OCI-LY7 (cell line): ENCODE measurements at regions not wholly inside any gene's neighbourhood (a gene's known extent, or its start where the extent isn't known, plus 50 kb on each side); places are given as distances from the start of the nearest gene placed in this dataset.

Source experiments
- BruUV-seq: library from RNA; stranded (reverse); fragments of 400-500 nt; replicated peaks from 2 replicates; lab custom pipeline; 2021; lab: Mats Ljungman, UMichigan
- CTCF ChIA-PET: fragments of 300-600 bp; sonication (Branson Sonifier 250); formaldehyde crosslinking; loops from one replicate; lab custom pipeline; 2022; ENCODE audit warnings: antibody characterized with exemption; ENCODE audit not compliant: unreplicated experiment; lab: Charles Lee
- POLR2A ChIA-PET: fragments of 300-600 bp; sonication (Branson Sonifier 250); formaldehyde crosslinking; loops from one replicate; lab custom pipeline; 2022; ENCODE audit warnings: antibody characterized with exemption; lab: Charles Lee
- DNase-seq: peaks from one replicate; pipeline ENCODE4 v3.0.0-alpha.2; 2015; ENCODE audit warnings: low spot score
- H2AFZ ChIP-seq: fragments of 200-600 bp; sonication (generic), shearing (Covaris generic); 2 replicates; pipeline ENCODE4 v1.6.1; 2014; ENCODE audit warnings: mild to moderate bottlenecking, antibody characterized with exemption, low read length, moderate library complexity
- H3K27ac ChIP-seq: fragments of 200-600 bp; sonication (generic); 2 replicates; pipeline ENCODE4 v1.5.1; 2014; ENCODE audit warnings: mixed run types, low read depth, mild to moderate bottlenecking, moderate library complexity, low read length, inconsistent platforms; ENCODE audit not compliant: poor library complexity, severe bottlenecking
- H3K36me3 ChIP-seq: fragments of 200-600 bp; sonication (generic); 2 replicates; pipeline ENCODE4 v1.6.1; 2014; ENCODE audit warnings: mild to moderate bottlenecking, antibody characterized with exemption, low read length, moderate library complexity, mixed read lengths; ENCODE audit not compliant: insufficient read depth
- H3K4me1 ChIP-seq: fragments of 200-600 bp; sonication (generic); 2 replicates; pipeline ENCODE4 v1.5.1; 2014; ENCODE audit warnings: mild to moderate bottlenecking, low read length; ENCODE audit not compliant: insufficient read depth, poor library complexity, severe bottlenecking
- H3K4me2 ChIP-seq: fragments of 200-600 bp; sonication (generic); 2 replicates; pipeline ENCODE4 v1.6.1; 2014; ENCODE audit warnings: mild to moderate bottlenecking, low read length
- H3K4me3 ChIP-seq: fragments of 200-600 bp; sonication (generic); 2 replicates; pipeline ENCODE4 v1.5.1; 2014; ENCODE audit warnings: mild to moderate bottlenecking, low read depth, low read length; ENCODE audit not compliant: poor library complexity, severe bottlenecking
- H3K79me2 ChIP-seq: fragments of 200-600 bp; sonication (generic); 2 replicates; pipeline ENCODE4 v1.6.1; 2016; ENCODE audit warnings: low read depth, mild to moderate bottlenecking, low read length, moderate library complexity, mixed read lengths; ENCODE audit not compliant: insufficient read depth
- H3K9me2 ChIP-seq: fragments of 200-600 bp; sonication (generic); 2 replicates; pipeline ENCODE4 v1.6.1; 2016; ENCODE audit warnings: mild to moderate bottlenecking, low read length, mixed read lengths; ENCODE audit not compliant: insufficient read depth
- H3K9me3 ChIP-seq: fragments of 200-600 bp; sonication (generic); 2 replicates; pipeline ENCODE4 v1.6.1; 2014; ENCODE audit warnings: mild to moderate bottlenecking, mixed run types, low read length, mixed read lengths
- H4K20me1 ChIP-seq: fragments of 200-600 bp; sonication (generic); 2 replicates; pipeline ENCODE4 v1.6.1; 2014; ENCODE audit warnings: mild to moderate bottlenecking, antibody characterized with exemption, low read length, moderate library complexity, mixed read lengths; ENCODE audit not compliant: insufficient read depth
- CTCF ChIP-seq: fragments of 200-600 bp; sonication (generic); conservative IDR thresholded peaks from 2 replicates; pipeline ENCODE4 v1.5.1; 2014; ENCODE audit warnings: mild to moderate bottlenecking, antibody characterized with exemption, low read length, moderate library complexity, mixed read lengths
- EZH2phosphoT487 ChIP-seq: fragments of 200-600 bp; sonication (generic); IDR thresholded peaks from 2 replicates; pipeline ENCODE4 v1.6.1; 2018; ENCODE audit warnings: low read depth, borderline replicate concordance, mild to moderate bottlenecking, mixed run types, antibody characterized with exemption, low read length, moderate library complexity, mixed read lengths
- intact Hi-C: fragments of 100-400 bp; cut with micrococcal nuclease; formaldehyde crosslinking; loops from one replicate; pipeline ENCODE4 v1.10.0; 2022; ENCODE audit not compliant: unreplicated experiment

- no peak overlapping the region for H3K27ac ChIP-seq
- H3K4me3 ChIP-seq = no peak overlapping the region
- no peaks in the 10 kb centered on the region for H3K4me1 ChIP-seq
- no peaks in the 10 kb centered on the region for H3K9me3 ChIP-seq
- no peak overlapping the region for H2AFZ ChIP-seq
- H3K36me3 ChIP-seq = no peaks in the 10 kb centered on the region
- BruUV-seq = no TSS peak
- POLR2A ChIA-PET = no interaction called here
- intact Hi-C loops = no loop called here
- no peaks in the 10 kb centered on the region for H4K20me1 ChIP-seq
- CTCF ChIA-PET = no interaction called here
- no peak for TF ChIP-seq CTCF
- TF ChIP-seq EZH2phosphoT487 = no peak
- DNase-seq = no peak
- no peaks in the 10 kb centered on the region for H3K79me2 ChIP-seq
- H3K9me2 ChIP-seq = no peaks in the 10 kb centered on the region
- no peak overlapping the region for H3K4me2 ChIP-seq
Measured at GRCh38 chr20:50269091-50270033, 78.7 kb downstream of the CEBPB start.

GRCh38 chr20:50270034-50270395, 79.4 kb downstream of the CEBPB start:
- no TSS peak for BruUV-seq
- H3K9me3 ChIP-seq = no peaks in the 10 kb centered on the region
- no peaks in the 10 kb centered on the region for H4K20me1 ChIP-seq
- ChIA-PET CTCF (no interaction called here), POLR2A (no interaction called here)
- no peaks in the 10 kb centered on the region for H3K4me1 ChIP-seq
- H2AFZ ChIP-seq = no peak overlapping the region
- H3K4me2 ChIP-seq = no peak overlapping the region
- H3K4me3 ChIP-seq = no peak overlapping the region
- intact Hi-C loops = no loop called here
- TF ChIP-seq CTCF (no peak), EZH2phosphoT487 (no peak)
- DNase-seq = no peak
- H3K79me2 ChIP-seq = no peaks in the 10 kb centered on the region
- no peaks in the 10 kb centered on the region for H3K9me2 ChIP-seq
- no peak overlapping the region for H3K27ac ChIP-seq
- H3K36me3 ChIP-seq = no peaks in the 10 kb centered on the region

GRCh38 chr20:50270569-50270968, 79.9 kb downstream of the CEBPB start:
- POLR2A ChIA-PET = no interaction called here
- CTCF ChIA-PET = no interaction called here
- no peaks in the 10 kb centered on the region for H3K4me1 ChIP-seq
- H3K4me3 ChIP-seq = no peak overlapping the region
- no peaks in the 10 kb centered on the region for H3K9me2 ChIP-seq
- no TSS peak for BruUV-seq
- no peak overlapping the region for H3K27ac ChIP-seq
- intact Hi-C loops = no loop called here
- no peaks in the 10 kb centered on the region for H3K36me3 ChIP-seq
- H2AFZ ChIP-seq = no peak overlapping the region
- no peaks in the 10 kb centered on the region for H3K9me3 ChIP-seq
- DNase-seq = no peak
- TF ChIP-seq CTCF = no peak
- no peak for TF ChIP-seq EZH2phosphoT487
- no peak overlapping the region for H3K4me2 ChIP-seq
- no peaks in the 10 kb centered on the region for H4K20me1 ChIP-seq
- H3K79me2 ChIP-seq = no peaks in the 10 kb centered on the region
